K562 (cell line): ENCODE measurements at regions not wholly inside any gene's neighbourhood (a gene's known extent, or its start where the extent isn't known, plus 50 kb on each side); places are given as distances from the start of the nearest gene placed in this dataset.
"Not testable (repeated sequence)": the region's sequence is repeated elsewhere in the genome, so short reads cannot be mapped to it uniquely, and the experiment has no call there.

Experiments
- ATAC-seq: fragments of 200-7000 bp; cut with Tn5 transposase; 3 replicates; pipeline ENCODE4 v1.9.1; 2020; ENCODE audit warnings: moderate library complexity
- BruUV-seq: library from RNA; stranded (reverse); fragments of 400-500 nt; replicated peaks from 2 replicates; lab custom pipeline; 2021; lab: Mats Ljungman, UMichigan
- CTCF ChIA-PET: fragments of 300-600 bp; formaldehyde crosslinking; extraction: SDS; loops from one replicate; lab custom pipeline; 2021; ENCODE audit warnings: low intra/inter-chr PET ratio; lab: Yijun Ruan, JAX
- POLR2A ChIA-PET: fragments of 300-600, 350-650 bp; sonication (Branson Sonifier 250); formaldehyde crosslinking; extraction: SDS; loops from one replicate; lab custom pipeline; 2021; ENCODE audit warnings: antibody characterized with exemption, inconsistent platforms; lab: Yijun Ruan, JAX
- DNase-seq, 4 experiments: peaks; one replicate each; pipeline versions ENCODE4 v3.0.0 to v3.0.0-alpha.2; 2011 to 2018; ENCODE audit warnings: low spot score in 3 of 4, mixed read lengths in 3 of 4; ENCODE audit errors: extremely low read depth in 1 of 4
- FAIRE-seq: peaks from 2 replicates; lab custom pipeline; 2011; peaks lifted over from hg19 to GRCh38; lab: Jason Lieb, UNC
- H2AFZ ChIP-seq: 2 replicates; pipeline ENCODE4 v1.6.0; 2011; ENCODE audit warnings: low read depth, low read length, control low read depth, inconsistent platforms
- H3K27ac ChIP-seq: fragments of 200-600 bp; 3 replicates; pipeline ENCODE4 v1.8.0; 2011; ENCODE audit warnings: low read depth, mild to moderate bottlenecking, control low read depth, inconsistent platforms, low read length, moderate library complexity, mixed read lengths; ENCODE audit errors: extremely low read depth
- H3K27me3 ChIP-seq, 2 experiments: fragments of 300-600 bp in 1 of 2; 2 replicates in 1 of 2; 3 replicates in 1 of 2; pipeline versions ENCODE4 v1.6.0 to v1.8.0; 2011; ENCODE audit warnings: inconsistent platforms in 2 of 2, low read length in 2 of 2, mild to moderate bottlenecking in 1 of 2, mixed read lengths in 1 of 2, moderate library complexity in 1 of 2; ENCODE audit not compliant: control insufficient read depth in 2 of 2, insufficient read depth in 2 of 2
- H3K36me3 ChIP-seq: fragments of 300-600 bp; 3 replicates; pipeline ENCODE4 v1.8.0; 2011; ENCODE audit warnings: mild to moderate bottlenecking, low read length, inconsistent platforms; ENCODE audit not compliant: control insufficient read depth, insufficient read depth
- H3K4me1 ChIP-seq, 2 experiments: fragments of 200-600 bp in 1 of 2; replicated peaks in 1 of 2; 2 replicates in 1 of 2; 3 replicates in 1 of 2; pipeline versions ENCODE4 v1.5.1 to v1.8.0; 2011; ENCODE audit warnings: inconsistent platforms in 2 of 2, low read length in 2 of 2, mild to moderate bottlenecking in 1 of 2, mixed read lengths in 1 of 2, moderate library complexity in 1 of 2; ENCODE audit not compliant: control insufficient read depth in 2 of 2, insufficient read depth in 2 of 2
- H3K4me2 ChIP-seq: 2 replicates; pipeline ENCODE4 v1.6.1; 2011; ENCODE audit warnings: low read length, control low read depth, inconsistent platforms, mixed read lengths; ENCODE audit not compliant: insufficient read depth
- H3K4me3 ChIP-seq: fragments of 200-600 bp; sonication (generic), shearing (Covaris generic); 2 replicates; pipeline ENCODE4 v1.5.1; 2016; ENCODE audit warnings: control low read depth, inconsistent platforms
- H3K79me2 ChIP-seq: fragments of 200-600 bp; 3 replicates; pipeline ENCODE4 v1.8.0; 2011; ENCODE audit warnings: low read length, inconsistent platforms; ENCODE audit not compliant: control insufficient read depth, insufficient read depth
- H3K9ac ChIP-seq, 2 experiments: 2 replicates each; pipeline versions ENCODE4 v1.6.0 to v1.6.1; 2011; ENCODE audit warnings: low read depth in 2 of 2, low read length in 2 of 2, control low read depth in 1 of 2, inconsistent platforms in 1 of 2, mild to moderate bottlenecking in 1 of 2, mixed read lengths in 1 of 2; ENCODE audit not compliant: insufficient read depth in 1 of 2
- H3K9me1 ChIP-seq: one replicate; pipeline ENCODE4 v1.6.0; 2011; ENCODE audit warnings: inconsistent platforms, mild to moderate bottlenecking, low read length, moderate library complexity; ENCODE audit not compliant: control insufficient read depth, insufficient read depth
- H3K9me3 ChIP-seq: replicated peaks from 2 replicates; pipeline ENCODE4 v1.5.1; 2011; ENCODE audit warnings: low read depth, low read length, inconsistent platforms; ENCODE audit not compliant: control insufficient read depth, insufficient read depth
- H4K20me1 ChIP-seq: replicated peaks from 2 replicates; pipeline ENCODE4 v1.6.1; 2011; ENCODE audit warnings: low read length, inconsistent platforms, mixed read lengths; ENCODE audit not compliant: control insufficient read depth, insufficient read depth
- DDX20 ChIP-seq: fragments of 450-650 bp; IDR thresholded peaks from 2 replicates; pipeline ENCODE4 v1.6.1; 2016; ENCODE audit warnings: missing genetic modification characterization, low read depth, mild to moderate bottlenecking, missing compliant biosample characterization, moderate library complexity
- DMBX1 ChIP-seq: fragments of 250-450 bp; sonication (Bioruptor Pico); IDR thresholded peaks from 2 replicates; pipeline ENCODE4 v1.8.0; 2022; ENCODE audit warnings: inconsistent platforms, mild to moderate bottlenecking, moderate library complexity, borderline replicate concordance
- FOSL1 ChIP-seq: fragments of 200-800 bp; sonication (Bioruptor generic); conservative IDR thresholded peaks from 2 replicates; pipeline ENCODE4 v1.6.1; 2016; ENCODE audit warnings: missing genetic modification characterization, missing compliant biosample characterization
- PTTG1 ChIP-seq: fragments of 450-650 bp; IDR thresholded peaks from 2 replicates; pipeline ENCODE4 v1.6.1; 2016; ENCODE audit warnings: low read depth, mild to moderate bottlenecking, missing genetic modification characterization, missing compliant biosample characterization
- WGBS: fragments of 100-300 bp; shearing (Covaris generic); methylation state at CpG from one replicate; pipeline ENCODE4 v1.1.6; 2016; ENCODE audit warnings: low coverage, mixed read lengths; ENCODE audit not compliant: insufficient coverage; ENCODE audit errors: missing lambda C conversion rate; 5-methylcytosine and 5-hydroxymethylcytosine counted together
- in situ Hi-C: fragments of 300-500 bp; cut with MboI; formaldehyde crosslinking; loops from 4 replicates; pipeline ENCODE4 v1.15.0; 2018; ENCODE audit warnings: inconsistent platforms, mixed read lengths
- intact Hi-C: fragments of 100-400 bp; cut with micrococcal nuclease; formaldehyde crosslinking; loops from 2 replicates; pipeline ENCODE4 v1.14.2; 2022
- TF ChIP-seq, protein P1 (sequence below): fragments of 250-450 bp; sonication (Bioruptor Pico); IDR thresholded peaks from 2 replicates; pipeline ENCODE4 v1.8.0; 2022; ENCODE audit warnings: inconsistent platforms, mild to moderate bottlenecking, moderate library complexity, borderline replicate concordance
- TF ChIP-seq, protein P2 (sequence below): fragments of 450-650 bp; IDR thresholded peaks from 2 replicates; pipeline ENCODE4 v1.6.1; 2017; ENCODE audit warnings: antibody characterized with exemption, mild to moderate bottlenecking
- TF ChIP-seq, protein P3 (sequence below): fragments of 450-650 bp; IDR thresholded peaks from 2 replicates; pipeline ENCODE4 v1.6.1; 2016; ENCODE audit warnings: missing biosample characterization, missing genetic modification characterization

DNA sequence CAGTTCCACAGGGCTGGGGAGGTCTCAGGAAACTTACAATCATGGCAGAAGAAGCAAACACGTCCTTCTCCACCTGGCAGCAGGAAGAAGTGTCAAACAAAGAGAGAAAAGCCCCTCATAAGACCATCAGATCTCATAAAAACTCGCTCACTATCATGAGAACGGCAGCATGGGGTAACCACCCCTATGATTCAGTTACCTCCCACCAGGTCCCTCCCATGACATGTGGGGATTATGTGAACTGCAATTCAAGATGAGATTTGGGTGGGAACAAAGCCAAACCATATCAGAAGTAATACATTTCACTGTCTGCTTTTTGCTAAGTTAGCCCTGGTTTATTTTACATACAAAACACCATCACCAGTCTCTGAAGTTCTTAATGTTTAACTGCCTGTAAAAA is 68.5 kb downstream of the RBM11 start (continued):
- TF ChIP-seq, protein P1, sequence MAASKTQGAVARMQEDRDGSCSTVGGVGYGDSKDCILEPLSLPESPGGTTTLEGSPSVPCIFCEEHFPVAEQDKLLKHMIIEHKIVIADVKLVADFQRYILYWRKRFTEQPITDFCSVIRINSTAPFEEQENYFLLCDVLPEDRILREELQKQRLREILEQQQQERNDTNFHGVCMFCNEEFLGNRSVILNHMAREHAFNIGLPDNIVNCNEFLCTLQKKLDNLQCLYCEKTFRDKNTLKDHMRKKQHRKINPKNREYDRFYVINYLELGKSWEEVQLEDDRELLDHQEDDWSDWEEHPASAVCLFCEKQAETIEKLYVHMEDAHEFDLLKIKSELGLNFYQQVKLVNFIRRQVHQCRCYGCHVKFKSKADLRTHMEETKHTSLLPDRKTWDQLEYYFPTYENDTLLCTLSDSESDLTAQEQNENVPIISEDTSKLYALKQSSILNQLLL: no peak
- TF ChIP-seq FOSL1: 0 out of 2 replicates have a peak, but pooled peaks have one; percentile 17

DNA sequence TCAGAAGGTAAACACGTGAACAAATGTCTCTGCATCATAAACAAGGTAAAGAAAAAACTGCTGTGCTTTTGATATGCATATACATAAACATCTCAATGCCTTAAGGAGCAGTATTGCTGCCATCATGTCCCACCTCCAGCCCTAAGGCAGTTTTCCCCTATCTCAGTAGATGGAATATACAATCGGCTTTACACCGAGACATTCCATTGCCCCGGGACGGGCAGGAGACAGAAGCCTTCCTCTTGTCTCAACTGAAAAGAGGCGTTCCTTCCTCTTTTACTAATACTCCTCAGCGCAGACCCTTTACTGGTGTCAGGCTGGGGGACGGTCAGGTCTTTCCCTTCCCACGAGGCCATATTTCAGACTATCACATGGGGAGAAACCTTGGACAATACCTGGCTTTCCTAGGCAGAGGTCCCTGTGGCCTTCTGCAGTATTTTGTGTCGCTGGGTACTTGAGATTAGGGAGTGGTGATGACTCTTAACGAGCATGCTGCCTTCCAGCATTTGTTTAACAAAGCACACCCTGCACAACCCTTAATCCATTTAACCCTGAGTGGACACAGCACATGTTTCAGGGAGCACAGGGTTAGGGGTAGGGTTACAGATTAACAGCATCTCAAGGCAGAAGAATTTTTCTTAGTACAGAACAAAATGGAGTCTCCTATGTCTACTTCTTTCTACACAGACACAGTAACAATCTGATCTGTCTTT is 65.4 kb downstream of the RBM11 start:
- not testable (repeated sequence) for H3K4me3 ChIP-seq, H3K4me1 ChIP-seq
- H3K4me2 ChIP-seq: peak overlapping the region; percentile 6; the same call in 1 of the 2 replicates
- 0 out of 2 replicates have a peak, but pooled peaks have one; percentile 41 for TF ChIP-seq PTTG1 (tag)
- TF ChIP-seq DMBX1 (CRISPR knock-in tag): peak; percentile 29; the same call in 1 of the 2 replicates
- TF ChIP-seq, protein P2, sequence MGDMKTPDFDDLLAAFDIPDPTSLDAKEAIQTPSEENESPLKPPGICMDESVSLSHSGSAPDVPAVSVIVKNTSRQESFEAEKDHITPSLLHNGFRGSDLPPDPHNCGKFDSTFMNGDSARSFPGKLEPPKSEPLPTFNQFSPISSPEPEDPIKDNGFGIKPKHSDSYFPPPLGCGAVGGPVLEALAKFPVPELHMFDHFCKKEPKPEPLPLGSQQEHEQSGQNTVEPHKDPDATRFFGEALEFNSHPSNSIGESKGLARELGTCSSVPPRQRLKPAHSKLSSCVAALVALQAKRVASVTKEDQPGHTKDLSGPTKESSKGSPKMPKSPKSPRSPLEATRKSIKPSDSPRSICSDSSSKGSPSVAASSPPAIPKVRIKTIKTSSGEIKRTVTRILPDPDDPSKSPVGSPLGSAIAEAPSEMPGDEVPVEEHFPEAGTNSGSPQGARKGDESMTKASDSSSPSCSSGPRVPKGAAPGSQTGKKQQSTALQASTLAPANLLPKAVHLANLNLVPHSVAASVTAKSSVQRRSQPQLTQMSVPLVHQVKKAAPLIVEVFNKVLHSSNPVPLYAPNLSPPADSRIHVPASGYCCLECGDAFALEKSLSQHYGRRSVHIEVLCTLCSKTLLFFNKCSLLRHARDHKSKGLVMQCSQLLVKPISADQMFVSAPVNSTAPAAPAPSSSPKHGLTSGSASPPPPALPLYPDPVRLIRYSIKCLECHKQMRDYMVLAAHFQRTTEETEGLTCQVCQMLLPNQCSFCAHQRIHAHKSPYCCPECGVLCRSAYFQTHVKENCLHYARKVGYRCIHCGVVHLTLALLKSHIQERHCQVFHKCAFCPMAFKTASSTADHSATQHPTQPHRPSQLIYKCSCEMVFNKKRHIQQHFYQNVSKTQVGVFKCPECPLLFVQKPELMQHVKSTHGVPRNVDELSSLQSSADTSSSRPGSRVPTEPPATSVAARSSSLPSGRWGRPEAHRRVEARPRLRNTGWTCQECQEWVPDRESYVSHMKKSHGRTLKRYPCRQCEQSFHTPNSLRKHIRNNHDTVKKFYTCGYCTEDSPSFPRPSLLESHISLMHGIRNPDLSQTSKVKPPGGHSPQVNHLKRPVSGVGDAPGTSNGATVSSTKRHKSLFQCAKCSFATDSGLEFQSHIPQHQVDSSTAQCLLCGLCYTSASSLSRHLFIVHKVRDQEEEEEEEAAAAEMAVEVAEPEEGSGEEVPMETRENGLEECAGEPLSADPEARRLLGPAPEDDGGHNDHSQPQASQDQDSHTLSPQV: peak; percentile 36; the same call in 1 of the 2 replicates
- TF ChIP-seq, protein P3, sequence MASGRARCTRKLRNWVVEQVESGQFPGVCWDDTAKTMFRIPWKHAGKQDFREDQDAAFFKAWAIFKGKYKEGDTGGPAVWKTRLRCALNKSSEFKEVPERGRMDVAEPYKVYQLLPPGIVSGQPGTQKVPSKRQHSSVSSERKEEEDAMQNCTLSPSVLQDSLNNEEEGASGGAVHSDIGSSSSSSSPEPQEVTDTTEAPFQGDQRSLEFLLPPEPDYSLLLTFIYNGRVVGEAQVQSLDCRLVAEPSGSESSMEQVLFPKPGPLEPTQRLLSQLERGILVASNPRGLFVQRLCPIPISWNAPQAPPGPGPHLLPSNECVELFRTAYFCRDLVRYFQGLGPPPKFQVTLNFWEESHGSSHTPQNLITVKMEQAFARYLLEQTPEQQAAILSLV (tag): 0 out of 2 replicates have a peak, but pooled peaks have one; percentile 39
- 0 out of 2 replicates have a peak, but pooled peaks have one; percentile 26 for TF ChIP-seq DDX20 (tag)
- TF ChIP-seq, all 486 proteins: peak for 5; not testable (repeated sequence) for 481
- CTCF ChIA-PET, DNase-seq, H3K9me1 ChIP-seq, H3K9ac ChIP-seq, H3K79me2 ChIP-seq, FAIRE-seq, ATAC-seq, in situ Hi-C loops, H3K36me3 ChIP-seq, intact Hi-C loops, H3K27ac ChIP-seq, H3K27me3 ChIP-seq, H3K9me3 ChIP-seq, H4K20me1 ChIP-seq, BruUV-seq: not testable (repeated sequence)
- 31% methylated on average over 10 of the region's 11 CpGs for WGBS
- POLR2A ChIA-PET: interaction anchor here (1.0 kb wide), 1 partner anchor 10 kb away, joined by 3 read pairs; no protein-coding TSS in a partner anchor
- H2AFZ ChIP-seq: peak overlapping the region; percentile 85
